GM19397 (cell line): ENCODE measurements at regions not wholly inside any gene's neighbourhood (a gene's known extent, or its start where the extent isn't known, plus 50 kb on each side); places are given as distances from the start of the nearest gene placed in this dataset.

Experiments used
- ATAC-seq: cut with Tn5 transposase; IDR thresholded peaks from one replicate; pipeline ENCODE4 v1.9.1; 2021; ENCODE audit warnings: mild to moderate bottlenecking, moderate library complexity; ENCODE audit not compliant: unreplicated experiment

- ATAC-seq = no peak
These were observed 200.9 kb upstream of the JARID2 start for GRCh38 chr6:15044948-15045347.

- no peak for ATAC-seq
These were observed 199.1 kb upstream of the JARID2 start for GRCh38 chr6:15046751-15047150.

GRCh38 chr6:15048367-15048766, 197.5 kb upstream of the JARID2 start:
- ATAC-seq = no peak

- ATAC-seq = no peak
These were observed 187.4 kb upstream of the JARID2 start for GRCh38 chr6:15058200-15059061.

- no peak for ATAC-seq
These were observed 184.7 kb upstream of the JARID2 start for GRCh38 chr6:15061180-15061641.

GRCh38 chr6:15061908-15062515, 183.9 kb upstream of the JARID2 start:
- ATAC-seq = no peak

GRCh38 chr6:15062516-15063252, 183.2 kb upstream of the JARID2 start:
- no peak for ATAC-seq

- no peak for ATAC-seq
These were observed 182.5 kb upstream of the JARID2 start for GRCh38 chr6:15063253-15063853.

- ATAC-seq = no peak
These were observed 180.4 kb upstream of the JARID2 start for GRCh38 chr6:15065261-15065989.

- ATAC-seq = no peak
These were observed 179.6 kb upstream of the JARID2 start for GRCh38 chr6:15066089-15066758.

GRCh38 chr6:15073344-15073789, 172.5 kb upstream of the JARID2 start:
- ATAC-seq = no peak

- ATAC-seq = no peak
These were observed 171.9 kb upstream of the JARID2 start for GRCh38 chr6:15073883-15074465.

GRCh38 chr6:15074806-15075205, 171.1 kb upstream of the JARID2 start:
- ATAC-seq = no peak

GRCh38 chr6:15076565-15076964, 169.3 kb upstream of the JARID2 start:
- ATAC-seq = no peak

GRCh38 chr6:15077006-15077405, 168.9 kb upstream of the JARID2 start:
- ATAC-seq = no peak

GRCh38 chr6:15077961-15078360, 167.9 kb upstream of the JARID2 start:
- ATAC-seq = no peak

GRCh38 chr6:15079288-15079817, 166.5 kb upstream of the JARID2 start:
- no peak for ATAC-seq

GRCh38 chr6:15080895-15081294, 165.0 kb upstream of the JARID2 start:
- ATAC-seq = no peak

- no peak for ATAC-seq
These were observed 164.4 kb upstream of the JARID2 start for GRCh38 chr6:15081447-15081846.
